Stimulated activated naive CD4-positive, alpha-beta T cell treated with Interleukin-2 at 50 U/mL for 16 hours (primary cell): ENCODE measurements at regions not wholly inside any gene's neighbourhood (a gene's known extent, or its start where the extent isn't known, plus 50 kb on each side); places are given as distances from the start of the nearest gene placed in this dataset.
"Not testable (repeated sequence)": the region's sequence is repeated elsewhere in the genome, so short reads cannot be mapped to it uniquely, and the experiment has no call there.

Experiments used
- DNase-seq: peaks from one replicate; lab custom pipeline; 2025; lab: John Stamatoyannopoulos, UW

- no peak for DNase-seq
Measured at GRCh38 chr6:141498977-141499376, 633.7 kb upstream of the GJE1 start.

GRCh38 chr6:141492521-141493284, 640.0 kb upstream of the GJE1 start:
- DNase-seq = no peak

- DNase-seq = no peak
Measured at GRCh38 chr6:141491684-141492083, 641.0 kb upstream of the GJE1 start.

- DNase-seq = no peak
Measured at GRCh38 chr6:141490982-141491381, 641.7 kb upstream of the GJE1 start.

GRCh38 chr6:141488488-141488887, 644.2 kb upstream of the GJE1 start:
- no peak for DNase-seq

- DNase-seq = no peak
Measured at GRCh38 chr6:141486942-141487341, 645.8 kb upstream of the GJE1 start.

- DNase-seq = no peak
Measured at GRCh38 chr6:141484711-141485110, 648.0 kb upstream of the GJE1 start.

GRCh38 chr6:141483598-141484061, 649.1 kb upstream of the GJE1 start:
- DNase-seq = peak; percentile 44

GRCh38 chr6:141482796-141483597, 649.7 kb upstream of the GJE1 start:
- DNase-seq = no peak

GRCh38 chr6:141475259-141475658, 657.5 kb upstream of the GJE1 start:
- DNase-seq = no peak

- DNase-seq = no peak
Measured at GRCh38 chr6:141472162-141472928, 660.4 kb upstream of the GJE1 start.

GRCh38 chr6:141470810-141471209, 661.9 kb upstream of the GJE1 start:
- no peak for DNase-seq

GRCh38 chr6:141467881-141468280, 664.8 kb upstream of the GJE1 start:
- no peak for DNase-seq

GRCh38 chr6:141467041-141467440, 665.7 kb upstream of the GJE1 start:
- DNase-seq = no peak

GRCh38 chr6:141464896-141465295, 667.8 kb upstream of the GJE1 start:
- DNase-seq = no peak

- DNase-seq = no peak
Measured at GRCh38 chr6:141464490-141464889, 668.2 kb upstream of the GJE1 start.

GRCh38 chr6:141463237-141463977, 669.3 kb upstream of the GJE1 start:
- DNase-seq = no peak

GRCh38 chr6:141460743-141461484, 671.8 kb upstream of the GJE1 start:
- DNase-seq = no peak

- not testable (repeated sequence) for DNase-seq
Measured at GRCh38 chr6:141460245-141460644, 672.5 kb upstream of the GJE1 start.

- DNase-seq = not testable (repeated sequence)
Measured at GRCh38 chr6:141457984-141458383, 674.7 kb upstream of the GJE1 start.

- no peak for DNase-seq
Measured at GRCh38 chr6:141452354-141452686, 680.4 kb upstream of the GJE1 start.
